VCaP (cell line): ENCODE measurements at regions not wholly inside any gene's neighbourhood (a gene's known extent, or its start where the extent isn't known, plus 50 kb on each side); places are given as distances from the start of the nearest gene placed in this dataset.
"Not testable (repeated sequence)": the region's sequence is repeated elsewhere in the genome, so short reads cannot be mapped to it uniquely, and the experiment has no call there.

Experiments used
- H3K27ac ChIP-seq: fragments of 450-650 bp; 2 replicates; pipeline ENCODE4 v1.5.1; 2017
- CTCF ChIP-seq: fragments of 450-650 bp; conservative IDR thresholded peaks from 2 replicates; pipeline ENCODE4 v1.5.1; 2017; ENCODE audit warnings: mild to moderate bottlenecking, moderate library complexity

GRCh38 chr7:133152875-133153274, 71.0 kb upstream of the CHCHD3 start:
- no peak for TF ChIP-seq CTCF

GRCh38 chr7:133155146-133155545, 73.3 kb upstream of the CHCHD3 start:
- TF ChIP-seq CTCF, result no peak
- H3K27ac ChIP-seq, result no peak overlapping the region

More at GRCh38 chr7:133152875-133153274, 71.0 kb upstream of the CHCHD3 start:
- no peak overlapping the region for H3K27ac ChIP-seq

GRCh38 chr7:133155642-133156041, 73.8 kb upstream of the CHCHD3 start:
- TF ChIP-seq CTCF, result no peak
- H3K27ac ChIP-seq, result no peak overlapping the region

GRCh38 chr7:133157045-133157444, 75.2 kb upstream of the CHCHD3 start:
- no peak overlapping the region for H3K27ac ChIP-seq
- TF ChIP-seq CTCF, result no peak

- TF ChIP-seq CTCF, result no peak
- no peak overlapping the region for H3K27ac ChIP-seq
Observed at GRCh38 chr7:133164498-133164897, 82.6 kb upstream of the CHCHD3 start.

- no peak for TF ChIP-seq CTCF
- H3K27ac ChIP-seq, result no peak overlapping the region
Observed at GRCh38 chr7:133165001-133165400, 83.1 kb upstream of the CHCHD3 start.

- no peak for TF ChIP-seq CTCF
- H3K27ac ChIP-seq, result no peak overlapping the region
Observed at GRCh38 chr7:133165529-133165928, 83.6 kb upstream of the CHCHD3 start.

GRCh38 chr7:133167300-133167699, 85.4 kb upstream of the CHCHD3 start:
- H3K27ac ChIP-seq, result no peak overlapping the region
- TF ChIP-seq CTCF, result no peak

- not testable (repeated sequence) for H3K27ac ChIP-seq
Observed at GRCh38 chr7:133169167-133169822, 83.6 kb upstream of the EXOC4 start.

GRCh38 chr7:133177476-133177875, 75.4 kb upstream of the EXOC4 start:
- H3K27ac ChIP-seq, result not testable (repeated sequence)
